ENCODE measurements at regions not wholly inside any gene's neighbourhood (a gene's known extent, or its start where the extent isn't known, plus 50 kb on each side); places are given as distances from the start of the nearest gene placed in this dataset.
A peak's percentile ranks its signal among the peaks of the same experiment; 100 is the strongest.

DNA sequence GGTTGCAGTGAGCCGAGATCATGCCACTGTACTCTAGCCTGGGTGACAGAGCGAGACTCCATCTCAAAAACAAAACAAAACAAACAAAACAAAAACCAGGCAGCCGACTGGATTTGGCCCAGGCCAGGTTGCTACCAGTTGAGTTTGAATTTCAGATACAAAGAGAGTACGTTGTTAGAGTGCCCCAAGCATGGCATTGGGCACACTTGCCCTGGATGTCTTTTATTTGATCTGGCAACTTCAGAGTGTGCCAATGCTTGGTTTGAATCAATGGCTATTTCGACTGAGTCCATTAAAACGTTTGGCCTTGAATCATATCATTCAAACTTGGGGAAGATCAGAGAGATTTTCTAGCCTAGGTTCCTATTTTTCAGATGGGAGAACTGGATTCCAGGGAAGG, 213.4 kb upstream of the SHH start:
- TF ChIP-seq CTCF (IDR thresholded peaks at IDR 0.05), result no peak
- POLR2A ChIA-PET, result no interaction called here
- no peaks in the 10 kb centered on the region for H3K27me3 Mint-ChIP-seq
- ATAC-seq (no peak), DNase-seq (no peak)
- peaks cover 2% of the 10 kb centered on the region for H3K4me1 Mint-ChIP-seq (ENCODE audit: low read depth)
- CTCF ChIA-PET, result no interaction called here
- no peak overlapping the region for H3K4me3 Mint-ChIP-seq
- H3K9me3 Mint-ChIP-seq, result no peaks in the 10 kb centered on the region
- no peaks in the 10 kb centered on the region for H3K36me3 Mint-ChIP-seq (ENCODE audit: low read depth)
- intact Hi-C loops (cut with micrococcal nuclease), result no loop called here
- no peak overlapping the region for H3K27ac Mint-ChIP-seq

GRCh38 chr7:156024201-156024600, 211.9 kb upstream of the SHH start:
- no peaks in the 10 kb centered on the region for H3K36me3 Mint-ChIP-seq (ENCODE audit: low read depth)
- DNase-seq, result no peak
- no peak overlapping the region for H3K4me3 Mint-ChIP-seq
- no peak overlapping the region for H3K27ac Mint-ChIP-seq
- POLR2A ChIA-PET, result no interaction called here
- intact Hi-C loops (cut with micrococcal nuclease), result no loop called here
- peaks cover 8% of the 10 kb centered on the region for H3K9me3 Mint-ChIP-seq
- peaks cover 14% of the 10 kb centered on the region for H3K4me1 Mint-ChIP-seq (ENCODE audit: low read depth)
- TF ChIP-seq CTCF (IDR thresholded peaks at IDR 0.05), result no peak
- CTCF ChIA-PET, result no interaction called here
- ATAC-seq, result no peak
- H3K27me3 Mint-ChIP-seq, result no peaks in the 10 kb centered on the region

DNA sequence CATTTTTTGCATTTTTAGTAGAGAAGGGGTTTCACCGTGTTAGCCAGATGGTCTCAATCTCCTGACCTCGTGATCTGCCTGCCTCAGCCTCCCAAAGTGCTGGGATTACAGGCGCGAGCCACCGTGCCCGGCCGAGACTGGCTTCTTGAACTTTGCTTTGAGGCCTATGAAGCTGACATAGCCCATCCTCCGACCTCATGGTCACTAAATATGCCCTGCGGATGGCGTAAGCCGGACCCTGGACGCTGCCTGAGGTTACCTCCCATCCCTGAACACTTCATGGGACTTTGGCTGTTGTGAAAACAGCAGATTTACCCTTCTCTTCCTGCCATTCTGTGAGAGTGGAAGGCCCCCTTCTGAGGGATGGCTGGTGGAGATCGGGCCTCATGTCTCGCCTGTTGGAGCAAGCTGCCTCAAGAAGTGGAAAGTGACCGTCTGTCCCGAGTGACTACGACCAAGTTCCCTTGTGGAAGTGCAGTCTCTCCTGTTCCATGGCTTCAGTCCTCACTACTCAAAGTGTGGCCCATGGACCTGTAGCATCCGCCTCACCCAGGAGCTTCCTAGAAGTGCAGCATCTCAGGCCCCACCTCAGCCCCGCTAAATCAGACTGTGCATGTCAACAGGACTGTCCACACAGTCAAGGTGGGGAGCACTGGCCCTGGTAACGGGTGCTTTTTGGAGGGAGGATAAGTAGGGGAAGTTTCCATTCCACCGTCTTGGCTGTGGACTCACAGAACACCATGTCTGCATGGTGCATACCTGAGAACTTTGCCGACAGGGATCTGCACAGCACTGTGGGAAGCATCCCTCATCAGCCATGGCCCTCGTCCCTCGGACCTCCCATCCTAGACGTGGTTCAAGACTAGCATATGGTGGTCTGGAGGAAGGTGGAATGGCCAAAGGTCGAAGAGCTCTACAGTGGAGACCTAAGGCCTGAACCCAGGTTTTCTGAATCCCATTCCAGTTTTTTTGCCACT, 210.5 kb upstream of the SHH start:
- no peak for TF ChIP-seq CTCF (IDR thresholded peaks at IDR 0.05)
- Mint-ChIP-seq H3K27ac (no peak overlapping the region), H3K4me3 (no peak overlapping the region), H3K36me3 (ENCODE audit: low read depth) (no peaks in the 10 kb centered on the region), H3K9me3 (peaks cover 10% of the 10 kb centered on the region), H3K4me1 (ENCODE audit: low read depth) (peaks cover 14% of the 10 kb centered on the region), H3K27me3 (peaks cover 2% of the 10 kb centered on the region)
- DNase-seq, result no peak
- POLR2A ChIA-PET, result no interaction called here
- intact Hi-C loops (cut with micrococcal nuclease), result no loop called here
- CTCF ChIA-PET, result interaction anchor here (0.6 kb wide), 1 partner anchor 10 kb away, joined by 3 read pairs; no protein-coding TSS in a partner anchor
- ATAC-seq, result no peak

- no peak for TF ChIP-seq CTCF (IDR thresholded peaks at IDR 0.05)
- ChIA-PET CTCF (no interaction called here), POLR2A (no interaction called here)
- Mint-ChIP-seq H3K27me3 (peaks cover 2% of the 10 kb centered on the region), H3K27ac (no peak overlapping the region), H3K9me3 (peaks cover 10% of the 10 kb centered on the region), H3K4me3 (no peak overlapping the region), H3K4me1 (ENCODE audit: low read depth) (peaks cover 14% of the 10 kb centered on the region), H3K36me3 (ENCODE audit: low read depth) (no peaks in the 10 kb centered on the region)
- ATAC-seq (no peak), DNase-seq (no peak)
- intact Hi-C loops (cut with micrococcal nuclease), result no loop called here
Measured at GRCh38 chr7:156021471-156021870, 209.2 kb upstream of the SHH start.

DNA sequence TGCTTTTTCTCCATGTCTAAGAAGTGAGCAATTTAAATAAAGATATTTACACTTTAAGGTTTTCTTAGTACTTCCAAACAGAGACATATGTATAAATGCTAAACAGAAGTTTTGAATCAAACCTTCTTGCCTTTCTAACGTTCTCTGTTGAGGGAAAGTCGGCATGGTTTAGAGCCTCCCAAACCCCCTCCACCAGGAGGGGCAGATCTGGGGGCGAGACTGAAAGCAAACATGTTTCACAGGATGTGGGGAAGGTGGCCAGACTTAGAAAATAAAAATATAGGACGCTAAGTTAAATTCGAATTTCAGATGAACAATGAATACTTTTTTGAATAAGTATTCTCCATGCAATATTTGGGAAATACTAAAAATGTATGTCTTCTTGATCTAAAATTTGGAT, 208.3 kb upstream of the SHH start:
- peak; percentile 67 for ATAC-seq
- peaks cover 14% of the 10 kb centered on the region for H3K4me1 Mint-ChIP-seq (ENCODE audit: low read depth)
- H3K9me3 Mint-ChIP-seq, result peaks cover 10% of the 10 kb centered on the region
- POLR2A ChIA-PET, result no interaction called here
- H3K27me3 Mint-ChIP-seq, result peaks cover 2% of the 10 kb centered on the region
- H3K27ac Mint-ChIP-seq, result peak overlapping the region; percentile 38
- H3K4me3 Mint-ChIP-seq, result no peak overlapping the region
- TF ChIP-seq CTCF (IDR thresholded peaks at IDR 0.05), result no peak
- intact Hi-C loops (cut with micrococcal nuclease), result no loop called here
- no peaks in the 10 kb centered on the region for H3K36me3 Mint-ChIP-seq (ENCODE audit: low read depth)
- DNase-seq, result no peak
- CTCF ChIA-PET, result no interaction called here
